SK-N-SH (cell line): ENCODE measurements at regions not wholly inside any gene's neighbourhood (a gene's known extent, or its start where the extent isn't known, plus 50 kb on each side); places are given as distances from the start of the nearest gene placed in this dataset.

Experiments
- CTCF ChIA-PET: fragments of 300-600, 350-600 bp; formaldehyde crosslinking; extraction: SDS; loops from one replicate; lab custom pipeline; 2021; lab: Yijun Ruan, JAX
- POLR2A ChIA-PET: fragments of 350-600 bp; sonication (Branson Sonifier 250); formaldehyde crosslinking; extraction: SDS; loops from one replicate; lab custom pipeline; 2020; ENCODE audit warnings: antibody characterized with exemption, inconsistent platforms; lab: Yijun Ruan, JAX
- DNase-seq: peaks from one replicate; pipeline ENCODE4 v3.0.0; 2012
- H2AFZ ChIP-seq: fragments of 200-600 bp; sonication (generic); 2 replicates; pipeline ENCODE4 v1.8.1; 2016; ENCODE audit warnings: antibody characterized with exemption, mild to moderate bottlenecking, low read depth
- H3F3A ChIP-seq: fragments of 200-600 bp; sonication (generic); replicated peaks from 2 replicates; pipeline ENCODE3; 2016; ENCODE audit warnings: antibody characterized with exemption, mild to moderate bottlenecking; ENCODE audit not compliant: insufficient read depth
- H3K27ac ChIP-seq, 2 experiments: fragments of 200-500 bp in 1 of 2; fragments of 200-600 bp in 1 of 2; sonication (Bioruptor generic) in 1 of 2; sonication (generic), shearing (Covaris generic) in 1 of 2; 2 replicates each; pipeline versions ENCODE4 v1.5.1 to v1.6.1; 2014 to 2016; ENCODE audit warnings: low read depth in 2 of 2, inconsistent platforms in 1 of 2, low read length in 1 of 2, mild to moderate bottlenecking in 1 of 2, mixed read lengths in 1 of 2
- H3K27me3 ChIP-seq: fragments of 200-600 bp; sonication (generic), shearing (Covaris generic); 2 replicates; pipeline ENCODE4 v1.6.1; 2016; ENCODE audit warnings: mixed run types; ENCODE audit not compliant: insufficient read depth
- H3K36me3 ChIP-seq, 2 experiments: fragments of 200-500 bp in 1 of 2; fragments of 200-600 bp in 1 of 2; sonication (Bioruptor generic) in 1 of 2; sonication (generic) in 1 of 2; replicated peaks in 1 of 2; 2 replicates each; pipeline versions ENCODE3 to v1.5.1; 2014 to 2016; ENCODE audit warnings: low read length in 1 of 2, mild to moderate bottlenecking in 1 of 2; ENCODE audit not compliant: insufficient read depth in 2 of 2, control insufficient read depth in 1 of 2
- H3K4me1 ChIP-seq, 2 experiments: fragments of 200-500 bp in 1 of 2; fragments of 200-600 bp in 1 of 2; sonication (Bioruptor generic) in 1 of 2; sonication (generic), shearing (Covaris generic) in 1 of 2; 2 replicates each; pipeline versions ENCODE4 v1.5.1 to v1.6.1; 2014 to 2016; ENCODE audit warnings: low read depth in 1 of 2, low read length in 1 of 2, mixed run types in 1 of 2; ENCODE audit not compliant: insufficient read depth in 2 of 2, control insufficient read depth in 1 of 2
- H3K4me2 ChIP-seq: fragments of 200-600 bp; sonication (generic), shearing (Covaris generic); 2 replicates; pipeline ENCODE4 v1.6.1; 2017; ENCODE audit warnings: mixed run types
- H3K4me3 ChIP-seq, 2 experiments: fragments of 200-500 bp in 1 of 2; fragments of 200-600 bp in 1 of 2; sonication (Bioruptor generic) in 1 of 2; sonication (generic), shearing (Covaris generic) in 1 of 2; 2 replicates each; pipeline versions ENCODE4 v1.5.1 to v1.8.1; 2014 to 2016; ENCODE audit warnings: low read depth in 2 of 2, inconsistent platforms in 1 of 2, low read length in 1 of 2, mild to moderate bottlenecking in 1 of 2, mixed read lengths in 1 of 2, moderate library complexity in 1 of 2
- H3K79me2 ChIP-seq: fragments of 200-600 bp; sonication (generic); 2 replicates; pipeline ENCODE4 v1.8.1; 2017; ENCODE audit warnings: mild to moderate bottlenecking; ENCODE audit not compliant: insufficient read depth
- H3K9ac ChIP-seq: fragments of 200-600 bp; sonication (generic); 2 replicates; pipeline ENCODE4 v1.6.1; 2017; ENCODE audit warnings: mixed run types
- H3K9me2 ChIP-seq: fragments of 200-600 bp; sonication (generic); 2 replicates; pipeline ENCODE4 v1.6.1; 2017; ENCODE audit warnings: mixed run types
- H3K9me3 ChIP-seq: fragments of 200-600 bp; sonication (generic); 2 replicates; pipeline ENCODE4 v1.6.1; 2017; ENCODE audit warnings: mixed run types, mild to moderate bottlenecking, moderate library complexity
- H4K20me1 ChIP-seq: fragments of 200-600 bp; sonication (generic); 2 replicates; pipeline ENCODE4 v1.6.1; 2017; ENCODE audit warnings: mild to moderate bottlenecking, mixed run types; ENCODE audit not compliant: insufficient read depth
- CTCF ChIP-seq: fragments of 200-600 bp; sonication (generic); IDR thresholded peaks from 2 replicates; pipeline ENCODE4 v1.6.1; 2017; ENCODE audit warnings: antibody characterized with exemption, mild to moderate bottlenecking, moderate library complexity
- EZH2phosphoT487 ChIP-seq: fragments of 200-600 bp; sonication (generic); IDR thresholded peaks from 2 replicates; pipeline ENCODE4 v1.6.1; 2017; ENCODE audit warnings: low read depth, mixed run types, mild to moderate bottlenecking, antibody characterized with exemption, moderate library complexity, borderline replicate concordance
- FOXM1 ChIP-seq: IDR thresholded peaks from 2 replicates; pipeline ENCODE4 v1.4.0; 2012; ENCODE audit warnings: low read depth, mild to moderate bottlenecking
- GATA2 ChIP-seq: sonication (generic); formaldehyde crosslinking; IDR thresholded peaks from 2 replicates; pipeline ENCODE4 v1.5.0; 2020; ENCODE audit warnings: mild to moderate bottlenecking, missing genetic modification reagents
- IRF3 ChIP-seq: fragments of 150-350 bp; IDR thresholded peaks from 2 replicates; pipeline ENCODE4 v1.6.1; 2016; ENCODE audit warnings: mild to moderate bottlenecking, low read depth, low read length
- JUND ChIP-seq: IDR thresholded peaks from 2 replicates; pipeline ENCODE4 v1.4.0; 2012
- MAX ChIP-seq: IDR thresholded peaks from 2 replicates; pipeline ENCODE4 v1.4.0; 2012; ENCODE audit warnings: low read depth
- MXI1 ChIP-seq: IDR thresholded peaks from 2 replicates; pipeline ENCODE4 v1.6.1; 2012; ENCODE audit warnings: mild to moderate bottlenecking, low read depth, low read length, improper control_type of control experiment
- NRF1 ChIP-seq: IDR thresholded peaks from 2 replicates; pipeline ENCODE4 v1.6.1; 2012; ENCODE audit warnings: low read depth, mild to moderate bottlenecking, low read length
- RAD21 ChIP-seq: IDR thresholded peaks from 2 replicates; pipeline ENCODE4 v1.6.1; 2012; ENCODE audit warnings: mild to moderate bottlenecking, low read length
- RCOR1 ChIP-seq: fragments of 150-350 bp; IDR thresholded peaks from 2 replicates; pipeline ENCODE4 v1.6.1; 2017; ENCODE audit warnings: antibody characterized with exemption, low read length
- SIN3A ChIP-seq: IDR thresholded peaks from 2 replicates; pipeline ENCODE4 v1.6.1; 2012; ENCODE audit warnings: low read depth, mild to moderate bottlenecking, low read length, moderate library complexity, borderline replicate concordance
- TAF1 ChIP-seq: IDR thresholded peaks from 2 replicates; pipeline ENCODE4 v1.6.1; 2012; ENCODE audit warnings: low read depth, mild to moderate bottlenecking, low read length, moderate library complexity, borderline replicate concordance
- YY1 ChIP-seq: IDR thresholded peaks from 2 replicates; pipeline ENCODE4 v1.4.0; 2012; ENCODE audit warnings: low read depth, mild to moderate bottlenecking
- whole genome bisulfite sequencing: methylation state at CpG from one replicate; pipeline ENCODE4 v1.1.6; 2017; ENCODE audit warnings: low lambda C conversion rate; 5-methylcytosine and 5-hydroxymethylcytosine counted together
- TF ChIP-seq, protein P1 (sequence below): IDR thresholded peaks from 2 replicates; pipeline ENCODE4 v1.6.1; 2012; ENCODE audit warnings: mild to moderate bottlenecking, low read depth, low read length, moderate library complexity

- TF ChIP-seq MXI1, result no peak
- TF ChIP-seq FOXM1, result no peak
- no peak for TF ChIP-seq MAX
- no peak for TF ChIP-seq TAF1
- no peak for TF ChIP-seq GATA2 (CRISPR knock-in tag)
- TF ChIP-seq, protein P1, sequence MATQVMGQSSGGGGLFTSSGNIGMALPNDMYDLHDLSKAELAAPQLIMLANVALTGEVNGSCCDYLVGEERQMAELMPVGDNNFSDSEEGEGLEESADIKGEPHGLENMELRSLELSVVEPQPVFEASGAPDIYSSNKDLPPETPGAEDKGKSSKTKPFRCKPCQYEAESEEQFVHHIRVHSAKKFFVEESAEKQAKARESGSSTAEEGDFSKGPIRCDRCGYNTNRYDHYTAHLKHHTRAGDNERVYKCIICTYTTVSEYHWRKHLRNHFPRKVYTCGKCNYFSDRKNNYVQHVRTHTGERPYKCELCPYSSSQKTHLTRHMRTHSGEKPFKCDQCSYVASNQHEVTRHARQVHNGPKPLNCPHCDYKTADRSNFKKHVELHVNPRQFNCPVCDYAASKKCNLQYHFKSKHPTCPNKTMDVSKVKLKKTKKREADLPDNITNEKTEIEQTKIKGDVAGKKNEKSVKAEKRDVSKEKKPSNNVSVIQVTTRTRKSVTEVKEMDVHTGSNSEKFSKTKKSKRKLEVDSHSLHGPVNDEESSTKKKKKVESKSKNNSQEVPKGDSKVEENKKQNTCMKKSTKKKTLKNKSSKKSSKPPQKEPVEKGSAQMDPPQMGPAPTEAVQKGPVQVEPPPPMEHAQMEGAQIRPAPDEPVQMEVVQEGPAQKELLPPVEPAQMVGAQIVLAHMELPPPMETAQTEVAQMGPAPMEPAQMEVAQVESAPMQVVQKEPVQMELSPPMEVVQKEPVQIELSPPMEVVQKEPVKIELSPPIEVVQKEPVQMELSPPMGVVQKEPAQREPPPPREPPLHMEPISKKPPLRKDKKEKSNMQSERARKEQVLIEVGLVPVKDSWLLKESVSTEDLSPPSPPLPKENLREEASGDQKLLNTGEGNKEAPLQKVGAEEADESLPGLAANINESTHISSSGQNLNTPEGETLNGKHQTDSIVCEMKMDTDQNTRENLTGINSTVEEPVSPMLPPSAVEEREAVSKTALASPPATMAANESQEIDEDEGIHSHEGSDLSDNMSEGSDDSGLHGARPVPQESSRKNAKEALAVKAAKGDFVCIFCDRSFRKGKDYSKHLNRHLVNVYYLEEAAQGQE, result no peak
- TF ChIP-seq NRF1, result no peak
- no peak for TF ChIP-seq RAD21
- no peak for TF ChIP-seq EZH2phosphoT487
- TF ChIP-seq JUND, result no peak
- TF ChIP-seq SIN3A, result no peak
- Histone ChIP-seq H3K9me3 (0 out of 2 replicates have a peak, but pooled peaks cover 4% of the 10 kb centered on the region), H3K4me1 (peaks cover 12 to 23% of the 10 kb centered on the region in 2 experiments), H3F3A (peaks cover 35% of the 10 kb centered on the region), H3K27me3 (no peaks in the 10 kb centered on the region), H2AFZ (no peak overlapping the region), H3K9me2 (no peaks in the 10 kb centered on the region), H3K4me2 (no peak overlapping the region), H3K79me2 (no peaks in the 10 kb centered on the region), H3K36me3 (peaks cover 0 to 1% of the 10 kb centered on the region in 2 experiments), H3K9ac (no peak overlapping the region), H3K4me3 (no peak overlapping the region), H4K20me1 (no peaks in the 10 kb centered on the region), H3K27ac (no peak overlapping the region)
- 88% methylated on average over 3 of the region's 3 CpGs for WGBS
- POLR2A ChIA-PET, result no interaction called here
- CTCF ChIA-PET, result no interaction called here
- DNase-seq, result no peak
Observed at GRCh38 chr3:15979900-15980299, 182.1 kb upstream of the ANKRD28 start.

DNA sequence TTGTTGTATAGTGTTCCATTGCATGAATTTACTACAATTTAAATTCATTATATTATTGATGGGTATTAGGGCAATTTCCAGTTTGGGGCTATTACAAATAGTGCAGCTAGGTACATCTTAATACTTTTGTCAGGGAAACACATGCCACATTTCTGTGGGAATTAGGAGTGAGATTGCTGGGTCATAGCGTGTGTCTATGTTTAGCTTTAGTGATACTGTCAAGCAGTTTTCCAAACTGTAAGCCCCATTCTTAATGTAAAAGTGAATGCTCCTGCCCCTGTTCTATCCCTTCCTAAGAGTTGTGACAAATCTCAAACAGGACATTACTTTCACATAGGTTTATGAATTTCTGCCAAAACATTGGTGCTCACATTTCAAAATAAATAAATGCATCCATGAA, 184.5 kb upstream of the ANKRD28 start:
- H3K9me3 ChIP-seq, result 0 out of 2 replicates have a peak, but pooled peaks cover 4% of the 10 kb centered on the region
- no peaks in the 10 kb centered on the region for H4K20me1 ChIP-seq
- peaks cover 0 to 3% of the 10 kb centered on the region in 2 experiments for H3K36me3 ChIP-seq
- TF ChIP-seq IRF3 (no peak), CTCF (no peak), YY1 (no peak), RCOR1 (no peak), GATA2 (CRISPR knock-in tag) (no peak)
- peak overlapping the region; percentile 80 for H2AFZ ChIP-seq
- H3K4me1 ChIP-seq, result peaks cover 12 to 23% of the 10 kb centered on the region in 2 experiments
- H3F3A ChIP-seq, result peaks cover 35% of the 10 kb centered on the region
- no peaks in the 10 kb centered on the region for H3K27me3 ChIP-seq
- H3K4me3 ChIP-seq, result peak overlapping the region; percentile 33 to 56
- ChIA-PET POLR2A (no interaction called here), CTCF (interaction anchor here (0.9 to 1.8 kb wide), 2 partner anchors 9 to 196 kb away, joined by 3 to 8 read pairs; no protein-coding TSS in a partner anchor)
- no peaks in the 10 kb centered on the region for H3K9me2 ChIP-seq
- H3K4me2 ChIP-seq, result peak overlapping the region; percentile 88
- H3K79me2 ChIP-seq, result no peaks in the 10 kb centered on the region
- peak overlapping the region; percentile 83 for H3K9ac ChIP-seq
- H3K27ac ChIP-seq, result peak overlapping the region; percentile 86 to 100; a peak in 3 of 4 replicates
- no peak for DNase-seq
- 65% methylated on average over 1 of the region's 1 CpG for WGBS
